H1 (cell line): ENCODE measurements at regions not wholly inside any gene's neighbourhood (a gene's known extent, or its start where the extent isn't known, plus 50 kb on each side); places are given as distances from the start of the nearest gene placed in this dataset.

Experiments
- CTCF ChIA-PET: fragments of 300-600 bp; sonication (Branson Sonifier 250); formaldehyde crosslinking; loops from one replicate; lab custom pipeline; 2021; ENCODE audit not compliant: partially characterized antibody; lab: Charles Lee
- POLR2A ChIA-PET: fragments of 300-600 bp; sonication (Branson Sonifier 250); formaldehyde crosslinking; loops from one replicate; lab custom pipeline; 2021; ENCODE audit warnings: inconsistent platforms; ENCODE audit not compliant: partially characterized antibody; lab: Charles Lee
- DNase-seq, 2 experiments: peaks; one replicate each; pipeline versions ENCODE4 v3.0.0 to v3.0.0-alpha.2; 2010 to 2022; ENCODE audit warnings: low spot score in 2 of 2, low read depth in 1 of 2, mixed read lengths in 1 of 2
- FAIRE-seq: peaks from 2 replicates; lab custom pipeline; 2011; peaks lifted over from hg19 to GRCh38; lab: Jason Lieb, UNC
- H2AFZ ChIP-seq: 2 replicates; pipeline ENCODE4 v1.8.1; 2012; ENCODE audit warnings: low read length, inconsistent platforms
- H2AK5ac ChIP-seq: 2 replicates; pipeline ENCODE4 v1.6.1; 2013; ENCODE audit warnings: low read depth, low read length
- H2BK120ac ChIP-seq: replicated peaks from 2 replicates; pipeline ENCODE3; 2013; ENCODE audit warnings: low read depth, low read length, inconsistent platforms
- H2BK12ac ChIP-seq: 2 replicates; pipeline ENCODE4 v1.6.1; 2013; ENCODE audit warnings: low read depth, low read length
- H2BK15ac ChIP-seq: 2 replicates; pipeline ENCODE4 v1.6.1; 2013; ENCODE audit warnings: low read length
- H2BK20ac ChIP-seq: 2 replicates; pipeline ENCODE4 v1.6.1; 2013; ENCODE audit warnings: low read length
- H2BK5ac ChIP-seq: 2 replicates; pipeline ENCODE4 v1.6.1; 2013; ENCODE audit warnings: low read depth, low read length
- H3K14ac ChIP-seq: 2 replicates; pipeline ENCODE4 v1.6.1; 2013; ENCODE audit warnings: inconsistent platforms; ENCODE audit not compliant: insufficient read length
- H3K18ac ChIP-seq: 2 replicates; pipeline ENCODE4 v1.6.1; 2013; ENCODE audit warnings: low read length; ENCODE audit errors: extremely low read depth
- H3K23ac ChIP-seq: 2 replicates; pipeline ENCODE4 v1.6.1; 2013; ENCODE audit warnings: inconsistent platforms; ENCODE audit not compliant: insufficient read length
- H3K23me2 ChIP-seq: 2 replicates; pipeline ENCODE4 v1.6.1; 2013; ENCODE audit warnings: low read depth, low read length
- H3K27ac ChIP-seq: 2 replicates; pipeline ENCODE4 v1.6.1; 2011; ENCODE audit warnings: low read depth, low read length, inconsistent platforms
- H3K27me3 ChIP-seq, 4 experiments: replicated peaks in 1 of 4; 1 replicate in 1 of 4; 2 replicates in 3 of 4; pipeline versions ENCODE4 v1.6.1 to v1.8.1; 2011 to 2013; ENCODE audit warnings: low read length in 3 of 4, mild to moderate bottlenecking in 3 of 4, inconsistent platforms in 2 of 4, mixed read lengths in 2 of 4, moderate library complexity in 1 of 4; ENCODE audit not compliant: control insufficient read depth in 3 of 4, insufficient read depth in 3 of 4; ENCODE audit errors: extremely low read depth in 1 of 4
- H3K36me3 ChIP-seq, 4 experiments: 2 replicates each; pipeline versions ENCODE4 v1.6.1 to v1.8.1; 2011 to 2013; ENCODE audit warnings: mild to moderate bottlenecking in 4 of 4, low read length in 3 of 4, moderate library complexity in 2 of 4, control low read depth in 1 of 4, inconsistent platforms in 1 of 4; ENCODE audit not compliant: insufficient read depth in 4 of 4, control insufficient read depth in 2 of 4
- H3K4ac ChIP-seq: replicated peaks from 2 replicates; pipeline ENCODE3; 2013; ENCODE audit warnings: low read length, low read depth, mixed read lengths, inconsistent platforms; ENCODE audit not compliant: insufficient read length
- H3K4me1 ChIP-seq, 4 experiments: replicated peaks in 1 of 4; 1 replicate in 1 of 4; 2 replicates in 3 of 4; pipeline versions ENCODE4 v1.6.1 to v1.8.1; 2011 to 2013; ENCODE audit warnings: low read length in 3 of 4, inconsistent platforms in 2 of 4, mixed read lengths in 1 of 4; ENCODE audit not compliant: insufficient read depth in 4 of 4, control insufficient read depth in 3 of 4
- H3K4me2 ChIP-seq, 2 experiments: 2 replicates each; pipeline versions ENCODE4 v1.6.1 to v1.8.1; 2011 to 2013; ENCODE audit warnings: low read depth in 2 of 2, low read length in 2 of 2, control low read depth in 1 of 2, inconsistent platforms in 1 of 2, mild to moderate bottlenecking in 1 of 2; ENCODE audit not compliant: insufficient read depth in 1 of 2
- H3K4me3 ChIP-seq, 4 experiments: fragments of 200-600, 300-600 bp in 1 of 4; sonication (generic), shearing (Covaris generic), sonication (Bioruptor Twin) in 1 of 4; 2 replicates each; pipeline versions ENCODE4 v1.5.1 to v1.8.1; 2011 to 2016; ENCODE audit warnings: low read length in 4 of 4, low read depth in 3 of 4, control low read depth in 2 of 4, inconsistent platforms in 2 of 4, mild to moderate bottlenecking in 2 of 4, mixed read lengths in 1 of 4, moderate library complexity in 1 of 4; ENCODE audit not compliant: insufficient read depth in 2 of 4; ENCODE audit errors: extremely low read depth in 1 of 4
- H3K56ac ChIP-seq: replicated peaks from 2 replicates; pipeline ENCODE3; 2013; ENCODE audit warnings: low read depth, mild to moderate bottlenecking, mixed read lengths, low read length, inconsistent platforms; ENCODE audit not compliant: insufficient read length
- H3K79me1 ChIP-seq: 2 replicates; pipeline ENCODE4 v1.6.1; 2013; ENCODE audit warnings: low read depth, low read length, control low read depth
- H3K79me2 ChIP-seq, 2 experiments: 2 replicates each; pipeline versions ENCODE4 v1.6.1 to v1.8.1; 2012 to 2013; ENCODE audit warnings: low read length in 2 of 2, mild to moderate bottlenecking in 2 of 2, inconsistent platforms in 1 of 2; ENCODE audit not compliant: insufficient read depth in 2 of 2, control insufficient read depth in 1 of 2
- H3K9ac ChIP-seq, 4 experiments: replicated peaks in 1 of 4; 1 replicate in 1 of 4; 2 replicates in 3 of 4; pipeline versions ENCODE4 v1.6.1 to v1.8.1; 2011 to 2013; ENCODE audit warnings: low read depth in 3 of 4, low read length in 3 of 4, control low read depth in 2 of 4, mild to moderate bottlenecking in 2 of 4, moderate library complexity in 2 of 4, inconsistent platforms in 1 of 4; ENCODE audit errors: extremely low read depth in 1 of 4
- H3K9me3 ChIP-seq, 2 experiments: 2 replicates each; pipeline versions ENCODE4 v1.6.1 to v1.8.1; 2012 to 2013; ENCODE audit warnings: mild to moderate bottlenecking in 2 of 2, moderate library complexity in 2 of 2, control low read depth in 1 of 2, inconsistent platforms in 1 of 2, low read depth in 1 of 2, low read length in 1 of 2, mixed read lengths in 1 of 2; ENCODE audit not compliant: insufficient read depth in 2 of 2
- H4K20me1 ChIP-seq, 2 experiments: replicated peaks in 1 of 2; 2 replicates each; pipeline versions ENCODE3 to v1.8.1; 2011 to 2013; ENCODE audit warnings: inconsistent platforms in 2 of 2, low read length in 2 of 2, mild to moderate bottlenecking in 1 of 2; ENCODE audit not compliant: insufficient read depth in 2 of 2, control insufficient read depth in 1 of 2
- H4K5ac ChIP-seq: 2 replicates; pipeline ENCODE4 v1.6.1; 2013; ENCODE audit warnings: low read length, low read depth, mixed read lengths, inconsistent platforms; ENCODE audit not compliant: insufficient read length
- H4K8ac ChIP-seq: 2 replicates; pipeline ENCODE4 v1.8.0; 2013; ENCODE audit warnings: mild to moderate bottlenecking, moderate library complexity, low read length, inconsistent platforms; ENCODE audit not compliant: insufficient read depth; ENCODE audit errors: extremely low read depth
- H4K91ac ChIP-seq: replicated peaks from 2 replicates; pipeline ENCODE3; 2013; ENCODE audit warnings: low read length, mixed read lengths, inconsistent platforms; ENCODE audit not compliant: insufficient read length
- BACH1 ChIP-seq: IDR thresholded peaks from 2 replicates; pipeline ENCODE4 v1.6.1; 2012; ENCODE audit warnings: low read length, improper control_type of control experiment
- CBX5 ChIP-seq: fragments of 300-800, 300-1000 bp; sonication (generic); IDR thresholded peaks from 2 replicates; pipeline ENCODE4 v1.7.1; 2016; ENCODE audit warnings: antibody characterized with exemption, low read length, low read depth
- CBX8 ChIP-seq: fragments of 300-800, 300-1000 bp; sonication (generic); IDR thresholded peaks from 2 replicates; pipeline ENCODE4 v1.7.1; 2016; ENCODE audit warnings: low read depth, low read length, borderline replicate concordance
- CEBPB ChIP-seq: IDR thresholded peaks from 2 replicates; pipeline ENCODE4 v1.6.1; 2012; ENCODE audit warnings: low read depth, low read length
- CREB1 ChIP-seq: IDR thresholded peaks from 2 replicates; pipeline ENCODE4 v1.6.1; 2012; ENCODE audit warnings: inconsistent platforms
- KDM1A ChIP-seq: fragments of 200-600, 300-600 bp; sonication (generic); IDR thresholded peaks from 2 replicates; pipeline ENCODE4 v1.7.1; 2016; ENCODE audit warnings: mild to moderate bottlenecking, low read length, borderline replicate concordance
- MAFK ChIP-seq: IDR thresholded peaks from 2 replicates; pipeline ENCODE4 v1.6.1; 2012; ENCODE audit warnings: low read depth, mild to moderate bottlenecking, improper control_type of control experiment, low read length
- NANOG ChIP-seq: IDR thresholded peaks from 2 replicates; pipeline ENCODE4 v1.6.1; 2011; ENCODE audit warnings: low read length, low read depth, mild to moderate bottlenecking, inconsistent platforms; ENCODE audit not compliant: insufficient read depth, poor library complexity, severe bottlenecking
- PHF8 ChIP-seq: fragments of 200-600 bp; sonication (generic); conservative IDR thresholded peaks from 2 replicates; pipeline ENCODE4 v1.7.1; 2012; ENCODE audit warnings: low read depth, mild to moderate bottlenecking, inconsistent platforms, low read length, moderate library complexity
- RBBP5 ChIP-seq: IDR thresholded peaks from 2 replicates; pipeline ENCODE4 v1.7.1; 2012; ENCODE audit warnings: low read depth, mild to moderate bottlenecking, inconsistent platforms, low read length, moderate library complexity, borderline replicate concordance
- RXRA ChIP-seq: IDR thresholded peaks from 2 replicates; pipeline ENCODE4 v1.6.1; 2011; ENCODE audit warnings: low read depth, mild to moderate bottlenecking, low read length, moderate library complexity; ENCODE audit not compliant: insufficient read depth
- SIX5 ChIP-seq: IDR thresholded peaks from 2 replicates; pipeline ENCODE4 v1.6.1; 2011; ENCODE audit warnings: mild to moderate bottlenecking, low read depth, low read length
- TEAD4 ChIP-seq: IDR thresholded peaks from 2 replicates; pipeline ENCODE4 v1.6.1; 2012; ENCODE audit warnings: low read depth, low read length, inconsistent platforms, mixed read lengths
- WGBS, 2 experiments: shearing (Covaris generic) in 1 of 2; methylation state at CpG; one replicate each; pipeline versions ENCODE4 v1.1.6 to v1.1.7; 2013 to 2015; ENCODE audit warnings: low lambda C conversion rate in 2 of 2, mixed read lengths in 2 of 2, inconsistent platforms in 1 of 2, low coverage in 1 of 2, missing lambda C conversion rate in 1 of 2; ENCODE audit not compliant: insufficient replicate concordance in 2 of 2, insufficient coverage in 1 of 2, insufficient read length in 1 of 2; ENCODE audit errors: extremely low coverage in 1 of 2, missing lambda C conversion rate in 1 of 2; 5-methylcytosine and 5-hydroxymethylcytosine counted together
- TF ChIP-seq, protein P1 (sequence below): IDR thresholded peaks from 2 replicates; pipeline ENCODE4 v1.6.1; 2012; ENCODE audit warnings: inconsistent platforms
- TF ChIP-seq, protein P2 (sequence below): IDR thresholded peaks from 2 replicates; pipeline ENCODE4 v1.6.1; 2012; ENCODE audit warnings: inconsistent platforms

DNA sequence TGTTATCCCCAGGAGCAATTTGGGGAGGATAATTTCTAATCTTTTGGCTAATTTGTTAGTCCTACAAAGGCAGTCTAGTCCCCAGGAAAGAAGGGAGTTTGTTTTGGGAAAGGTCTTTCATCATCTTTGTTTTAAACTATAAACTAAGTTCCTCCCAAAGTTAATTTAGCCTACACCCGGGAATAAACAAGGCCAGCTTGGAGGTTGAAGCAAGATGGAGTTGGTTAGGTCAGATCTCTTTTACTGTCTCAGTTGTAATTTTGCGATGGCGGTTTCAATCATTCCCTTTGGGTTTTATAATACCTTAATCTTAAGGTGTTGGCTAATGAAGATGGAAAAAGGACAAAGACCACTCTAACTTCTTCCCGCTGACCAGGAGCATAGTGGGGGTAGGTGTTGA lies 166.4 kb upstream of the NAMPT start:
- Histone ChIP-seq H3K4me1 (no peaks in the 10 kb centered on the region), H3K9me3 (peaks cover 14 to 23% of the 10 kb centered on the region in 2 experiments), H3K27ac (no peak overlapping the region), H4K8ac (no peak overlapping the region), H3K27me3 (no peaks in the 10 kb centered on the region), H3K14ac (no peak overlapping the region), H3K4me2 (no peak overlapping the region), H2BK20ac (no peak overlapping the region), H3K56ac (no peak overlapping the region), H3K9ac (no peak overlapping the region), H2AFZ (no peak overlapping the region), H3K4ac (no peak overlapping the region), H2BK5ac (no peak overlapping the region), H3K18ac (no peak overlapping the region), H2BK120ac (no peak overlapping the region), H2AK5ac (no peak overlapping the region), H3K23ac (no peak overlapping the region), H2BK12ac (no peak overlapping the region), H2BK15ac (no peak overlapping the region), H3K79me2 (no peaks in the 10 kb centered on the region), H3K79me1 (no peaks in the 10 kb centered on the region), H3K23me2 (no peaks in the 10 kb centered on the region), H4K5ac (no peak overlapping the region), H3K36me3 (no peaks in the 10 kb centered on the region; a peak in 1 of 8 replicates)
- ChIA-PET POLR2A (no interaction called here), CTCF (no interaction called here)
- 88% methylated on average over 4 of the region's 4 CpGs; no CpG with 5 or more reads in 1 of the 2 experiments for WGBS, 2 experiments
- DNase-seq (no peak), FAIRE-seq (no peak)
- TF ChIP-seq, protein P1, sequence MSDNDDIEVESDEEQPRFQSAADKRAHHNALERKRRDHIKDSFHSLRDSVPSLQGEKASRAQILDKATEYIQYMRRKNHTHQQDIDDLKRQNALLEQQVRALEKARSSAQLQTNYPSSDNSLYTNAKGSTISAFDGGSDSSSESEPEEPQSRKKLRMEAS, result no peak
- TF ChIP-seq NANOG (no peak), KDM1A (no peak), SIX5 (no peak), PHF8 (no peak), BACH1 (no peak), MAFK (no peak), CREB1 (no peak), CEBPB (no peak), TEAD4 (no peak), RXRA (no peak), CBX8 (no peak), RBBP5 (no peak), CBX5 (no peak)
- TF ChIP-seq, protein P2, sequence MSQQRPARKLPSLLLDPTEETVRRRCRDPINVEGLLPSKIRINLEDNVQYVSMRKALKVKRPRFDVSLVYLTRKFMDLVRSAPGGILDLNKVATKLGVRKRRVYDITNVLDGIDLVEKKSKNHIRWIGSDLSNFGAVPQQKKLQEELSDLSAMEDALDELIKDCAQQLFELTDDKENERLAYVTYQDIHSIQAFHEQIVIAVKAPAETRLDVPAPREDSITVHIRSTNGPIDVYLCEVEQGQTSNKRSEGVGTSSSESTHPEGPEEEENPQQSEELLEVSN, result no peak
- TF ChIP-seq, all 59 proteins: peak for 0
- no peaks in the 10 kb centered on the region for H4K20me1 ChIP-seq
- no peak overlapping the region for H3K4me3 ChIP-seq
- no peak overlapping the region for H4K91ac ChIP-seq
